ENCODE measurements at regions not wholly inside any gene's neighbourhood (a gene's known extent, or its start where the extent isn't known, plus 50 kb on each side); places are given as distances from the start of the nearest gene placed in this dataset.
"Not testable (repeated sequence)": the region's sequence is repeated elsewhere in the genome, so short reads cannot be mapped to it uniquely, and the experiment has no call there.

DNA sequence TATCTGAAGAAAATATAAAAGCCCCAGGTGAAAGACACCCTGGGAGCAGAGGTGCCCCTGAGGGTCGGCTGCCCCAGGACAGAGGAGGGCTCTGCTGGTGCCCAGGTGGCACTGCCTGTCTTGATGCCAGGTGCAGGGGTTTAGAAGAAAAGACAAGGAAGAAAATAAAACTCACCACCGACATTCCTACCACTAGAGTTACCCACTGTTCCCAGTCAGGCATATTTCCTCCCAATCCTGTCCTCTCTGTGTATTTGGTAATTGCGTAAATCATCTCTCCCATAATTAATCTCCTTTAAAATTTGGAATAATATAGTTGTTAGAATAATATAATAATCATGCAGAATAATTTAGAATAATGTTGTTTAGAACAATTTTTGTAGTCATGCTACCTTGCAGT, 276.4 kb upstream of the PLGLB2 start:
- TF ChIP-seq POLR2A, POLR2AphosphoS5 (IDR thresholded peaks at IDR 0.05): not testable (repeated sequence)
